H1 (cell line): ENCODE measurements at regions not wholly inside any gene's neighbourhood (a gene's known extent, or its start where the extent isn't known, plus 50 kb on each side); places are given as distances from the start of the nearest gene placed in this dataset.

ENCODE experiments used
- BRCA1 ChIP-seq: IDR thresholded peaks from 2 replicates; pipeline ENCODE4 v1.6.1; 2012; ENCODE audit warnings: low read depth, low read length, improper control_type of control experiment
- EZH2 ChIP-seq: fragments of 200-600 bp; sonication (generic); IDR thresholded peaks from 2 replicates; pipeline ENCODE4 v1.7.1; 2012; ENCODE audit warnings: low read depth, mild to moderate bottlenecking, moderate library complexity, low read length, inconsistent platforms; ENCODE audit not compliant: severe bottlenecking
- POLR2A ChIP-seq, 2 experiments: IDR thresholded peaks; 1 replicate in 1 of 2; 2 replicates in 1 of 2; pipeline ENCODE4 v1.6.1; 2011; ENCODE audit warnings: low read depth in 2 of 2, low read length in 2 of 2, mild to moderate bottlenecking in 2 of 2; ENCODE audit errors: control extremely low read depth in 1 of 2
- RAD21 ChIP-seq, 2 experiments: IDR thresholded peaks in 1 of 2; conservative IDR thresholded peaks in 1 of 2; 2 replicates each; pipeline ENCODE4 v1.6.1; 2011; ENCODE audit warnings: low read depth in 2 of 2, low read length in 2 of 2, improper control_type of control experiment in 1 of 2, inconsistent platforms in 1 of 2, mild to moderate bottlenecking in 1 of 2, moderate library complexity in 1 of 2
- TCF12 ChIP-seq: IDR thresholded peaks from 2 replicates; pipeline ENCODE4 v1.6.1; 2011; ENCODE audit warnings: low read depth, mild to moderate bottlenecking, low read length
- ZNF274 ChIP-seq: IDR thresholded peaks from 2 replicates; pipeline ENCODE4 v1.7.0; 2012; ENCODE audit warnings: low read length, borderline replicate concordance; ENCODE audit errors: extremely low read depth
- TF ChIP-seq, protein P1 (sequence below): IDR thresholded peaks from 2 replicates; pipeline ENCODE4 v1.6.1; 2012; ENCODE audit warnings: inconsistent platforms
- TF ChIP-seq, protein P2 (sequence below), 3 experiments: IDR thresholded peaks; 1 replicate in 2 of 3; 2 replicates in 1 of 3; pipeline versions ENCODE4 v1.5.1 to v1.6.1; 2011; ENCODE audit warnings: low read length in 3 of 3, mild to moderate bottlenecking in 3 of 3, inconsistent platforms in 2 of 3, low read depth in 1 of 3, moderate library complexity in 1 of 3; ENCODE audit not compliant: insufficient read depth in 1 of 3; ENCODE audit errors: control extremely low read depth in 1 of 3

DNA sequence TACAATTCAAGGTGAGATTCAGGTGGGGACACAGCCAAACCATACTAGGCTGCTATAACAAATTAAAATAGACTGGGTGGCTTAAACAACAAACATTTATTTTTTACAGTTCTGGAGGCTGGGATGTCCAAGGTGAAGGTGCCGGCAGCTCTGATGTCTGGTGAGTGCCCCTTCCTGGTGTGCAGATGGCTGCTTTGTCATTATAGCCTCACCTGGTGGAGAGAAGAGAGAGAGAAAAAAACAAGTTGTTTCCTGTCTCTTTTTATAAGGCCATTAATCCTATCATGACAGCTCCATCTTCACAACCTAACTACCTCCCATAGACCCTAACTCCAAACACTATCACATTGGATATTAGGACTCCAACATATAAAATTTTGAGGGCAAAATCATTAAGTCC lies 279.7 kb downstream of the ZIC1 start:
- TF ChIP-seq POLR2A (IDR thresholded peaks at IDR 0.05; ENCODE audit: control extremely low read depth in 1 of 2, low read depth in 2 of 2, low read length in 2 of 2) (no peak), EZH2 (no peak), RAD21 (IDR thresholded peaks at IDR 0.05 in 1 of 2, conservative IDR thresholded peaks at IDR 0.05 in 1 of 2; ENCODE audit: low read depth in 2 of 2, low read length in 2 of 2) (peak; percentile 38 to 49), ZNF274 (no peak), TCF12 (no peak), BRCA1 (no peak)
- TF ChIP-seq, protein P1, sequence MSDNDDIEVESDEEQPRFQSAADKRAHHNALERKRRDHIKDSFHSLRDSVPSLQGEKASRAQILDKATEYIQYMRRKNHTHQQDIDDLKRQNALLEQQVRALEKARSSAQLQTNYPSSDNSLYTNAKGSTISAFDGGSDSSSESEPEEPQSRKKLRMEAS = no peak
- TF ChIP-seq, protein P2, sequence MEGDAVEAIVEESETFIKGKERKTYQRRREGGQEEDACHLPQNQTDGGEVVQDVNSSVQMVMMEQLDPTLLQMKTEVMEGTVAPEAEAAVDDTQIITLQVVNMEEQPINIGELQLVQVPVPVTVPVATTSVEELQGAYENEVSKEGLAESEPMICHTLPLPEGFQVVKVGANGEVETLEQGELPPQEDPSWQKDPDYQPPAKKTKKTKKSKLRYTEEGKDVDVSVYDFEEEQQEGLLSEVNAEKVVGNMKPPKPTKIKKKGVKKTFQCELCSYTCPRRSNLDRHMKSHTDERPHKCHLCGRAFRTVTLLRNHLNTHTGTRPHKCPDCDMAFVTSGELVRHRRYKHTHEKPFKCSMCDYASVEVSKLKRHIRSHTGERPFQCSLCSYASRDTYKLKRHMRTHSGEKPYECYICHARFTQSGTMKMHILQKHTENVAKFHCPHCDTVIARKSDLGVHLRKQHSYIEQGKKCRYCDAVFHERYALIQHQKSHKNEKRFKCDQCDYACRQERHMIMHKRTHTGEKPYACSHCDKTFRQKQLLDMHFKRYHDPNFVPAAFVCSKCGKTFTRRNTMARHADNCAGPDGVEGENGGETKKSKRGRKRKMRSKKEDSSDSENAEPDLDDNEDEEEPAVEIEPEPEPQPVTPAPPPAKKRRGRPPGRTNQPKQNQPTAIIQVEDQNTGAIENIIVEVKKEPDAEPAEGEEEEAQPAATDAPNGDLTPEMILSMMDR (IDR thresholded peaks at IDR 0.05; ENCODE audit: control extremely low read depth in 1 of 3, insufficient read depth in 1 of 3, low read depth in 1 of 3, low read length in 3 of 3) = peak in 1 of 3 experiments; percentile 21; a peak in 2 of 4 replicates
